GM21367 (cell line): ENCODE measurements at regions not wholly inside any gene's neighbourhood (a gene's known extent, or its start where the extent isn't known, plus 50 kb on each side); places are given as distances from the start of the nearest gene placed in this dataset.
"Not testable (repeated sequence)": the region's sequence is repeated elsewhere in the genome, so short reads cannot be mapped to it uniquely, and the experiment has no call there.

ENCODE experiments used
- ATAC-seq: cut with Tn5 transposase; IDR thresholded peaks from one replicate; pipeline ENCODE4 v1.9.1; 2021; ENCODE audit not compliant: unreplicated experiment

DNA sequence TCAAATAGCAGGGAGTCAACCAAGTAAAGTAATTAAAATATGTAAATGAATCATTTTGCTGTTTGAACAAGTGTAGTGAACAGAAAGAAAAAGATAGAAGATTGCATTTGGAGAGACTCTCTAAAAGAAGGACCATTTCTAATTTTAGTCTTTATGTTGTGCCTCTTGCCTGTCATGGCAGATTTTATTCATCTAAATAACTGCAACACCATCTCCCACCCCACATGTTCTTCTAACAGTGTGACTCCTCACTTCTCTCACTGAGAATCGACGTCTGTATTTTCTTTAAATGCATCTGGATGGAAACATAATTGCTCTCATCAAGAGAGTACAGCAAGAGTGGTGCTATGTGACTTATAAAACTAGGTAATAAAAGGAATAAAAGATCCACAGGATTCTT, 439.9 kb upstream of the GBE1 start:
- ATAC-seq, result no peak

GRCh38 chr3:82198009-82198408, 436.6 kb upstream of the GBE1 start:
- no peak for ATAC-seq

- ATAC-seq, result no peak
These were observed 435.2 kb upstream of the GBE1 start for GRCh38 chr3:82196645-82197044.

- ATAC-seq, result no peak
These were observed 433.4 kb upstream of the GBE1 start for GRCh38 chr3:82194870-82195269.

GRCh38 chr3:82186017-82186416, 424.6 kb upstream of the GBE1 start:
- ATAC-seq, result no peak

- no peak for ATAC-seq
These were observed 417.8 kb upstream of the GBE1 start for GRCh38 chr3:82179291-82179690.

- no peak for ATAC-seq
These were observed 416.8 kb upstream of the GBE1 start for GRCh38 chr3:82178291-82178690.

DNA sequence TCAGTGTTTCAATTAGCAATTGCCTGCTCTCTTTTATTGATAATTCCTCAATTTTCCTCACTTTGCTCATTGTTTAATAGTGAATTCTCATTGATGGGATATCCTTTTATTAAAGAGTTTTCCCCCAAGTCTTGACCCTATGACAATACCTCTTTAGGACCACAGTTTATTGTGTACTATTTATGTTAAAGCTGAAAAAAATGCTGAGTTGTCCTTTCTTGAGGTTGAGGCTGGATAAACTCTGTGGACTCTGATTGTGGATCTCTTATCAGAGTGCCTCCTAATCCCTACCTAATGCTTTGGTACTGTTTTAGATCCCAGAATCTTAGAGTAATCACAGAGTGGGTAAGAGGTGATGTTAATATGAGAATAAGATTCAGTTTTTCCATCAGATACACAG, 416.3 kb upstream of the GBE1 start:
- no peak for ATAC-seq

- no peak for ATAC-seq
These were observed 403.8 kb upstream of the GBE1 start for GRCh38 chr3:82165266-82165665.

- ATAC-seq, result no peak
These were observed 402.6 kb upstream of the GBE1 start for GRCh38 chr3:82163907-82164520.

GRCh38 chr3:82157952-82158351, 396.5 kb upstream of the GBE1 start:
- ATAC-seq, result no peak

GRCh38 chr3:82153892-82154291, 392.4 kb upstream of the GBE1 start:
- ATAC-seq, result not testable (repeated sequence)

GRCh38 chr3:82145742-82146141, 384.3 kb upstream of the GBE1 start:
- no peak for ATAC-seq

- ATAC-seq, result no peak
These were observed 383.4 kb upstream of the GBE1 start for GRCh38 chr3:82144811-82145210.

- ATAC-seq, result no peak
These were observed 382.4 kb upstream of the GBE1 start for GRCh38 chr3:82143661-82144412.

- ATAC-seq, result no peak
These were observed 380.1 kb upstream of the GBE1 start for GRCh38 chr3:82141592-82141991.

DNA sequence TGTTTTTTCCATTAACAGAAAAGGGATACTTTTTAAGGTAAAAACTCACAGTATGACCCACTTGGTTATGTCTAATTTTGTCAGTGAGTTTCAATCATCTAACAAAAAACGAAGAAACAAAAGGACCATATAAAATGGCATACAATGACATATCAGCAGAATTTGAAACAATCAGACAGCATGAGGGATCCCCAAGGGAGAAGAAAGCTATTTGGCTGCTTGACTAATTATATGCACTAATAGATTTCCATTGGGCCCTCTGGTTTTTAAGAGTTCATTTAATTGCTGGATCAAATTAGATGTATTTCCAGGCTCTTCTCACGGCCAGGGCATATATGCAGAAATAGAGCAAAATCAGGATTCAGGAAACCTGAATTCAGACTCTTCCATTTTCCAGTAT, 376.4 kb upstream of the GBE1 start:
- no peak for ATAC-seq

DNA sequence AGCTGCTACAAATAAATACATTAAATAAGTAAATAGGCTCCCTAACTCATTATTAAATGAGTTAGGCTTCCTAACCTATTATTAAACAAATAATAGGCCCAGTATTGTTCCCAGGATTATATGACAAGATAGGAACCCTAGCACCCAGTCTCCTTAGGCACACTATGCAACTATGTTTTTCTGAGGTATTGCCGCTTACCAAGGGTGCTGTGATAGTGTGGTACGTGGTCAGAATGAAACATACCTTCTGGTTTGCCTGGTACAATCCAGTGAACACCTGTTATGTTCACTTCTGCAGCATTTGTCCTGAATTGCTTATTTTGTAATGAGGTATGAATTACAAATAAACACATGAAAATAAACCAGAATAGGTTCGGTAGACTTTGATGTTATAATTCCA, 375.6 kb upstream of the GBE1 start:
- no peak for ATAC-seq

DNA sequence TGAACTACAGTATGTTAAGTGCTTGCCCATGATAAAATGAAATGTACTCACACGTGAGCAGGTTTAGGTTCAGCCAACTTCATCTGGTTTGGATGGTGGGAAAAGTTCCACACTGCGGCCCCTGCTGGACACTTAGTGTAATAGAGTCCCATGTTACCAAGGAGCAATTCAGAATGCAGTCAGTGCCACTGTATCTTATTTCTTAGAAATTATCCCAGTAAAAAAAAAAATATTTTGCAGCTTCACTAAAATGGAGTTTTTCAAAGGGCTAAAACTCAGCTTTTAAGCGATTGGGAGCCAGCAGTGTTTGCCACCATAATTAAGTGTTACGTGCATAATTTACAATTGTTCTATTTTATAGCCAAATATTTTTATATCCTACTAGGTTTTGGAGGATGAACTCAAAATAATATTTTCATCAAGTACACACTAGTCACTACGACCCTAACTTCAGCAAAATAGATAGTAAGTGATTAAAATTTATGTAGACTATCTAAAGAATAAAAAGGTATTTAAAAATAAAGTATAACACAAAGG, 371.7 kb upstream of the GBE1 start:
- ATAC-seq, result peak; percentile 89

DNA sequence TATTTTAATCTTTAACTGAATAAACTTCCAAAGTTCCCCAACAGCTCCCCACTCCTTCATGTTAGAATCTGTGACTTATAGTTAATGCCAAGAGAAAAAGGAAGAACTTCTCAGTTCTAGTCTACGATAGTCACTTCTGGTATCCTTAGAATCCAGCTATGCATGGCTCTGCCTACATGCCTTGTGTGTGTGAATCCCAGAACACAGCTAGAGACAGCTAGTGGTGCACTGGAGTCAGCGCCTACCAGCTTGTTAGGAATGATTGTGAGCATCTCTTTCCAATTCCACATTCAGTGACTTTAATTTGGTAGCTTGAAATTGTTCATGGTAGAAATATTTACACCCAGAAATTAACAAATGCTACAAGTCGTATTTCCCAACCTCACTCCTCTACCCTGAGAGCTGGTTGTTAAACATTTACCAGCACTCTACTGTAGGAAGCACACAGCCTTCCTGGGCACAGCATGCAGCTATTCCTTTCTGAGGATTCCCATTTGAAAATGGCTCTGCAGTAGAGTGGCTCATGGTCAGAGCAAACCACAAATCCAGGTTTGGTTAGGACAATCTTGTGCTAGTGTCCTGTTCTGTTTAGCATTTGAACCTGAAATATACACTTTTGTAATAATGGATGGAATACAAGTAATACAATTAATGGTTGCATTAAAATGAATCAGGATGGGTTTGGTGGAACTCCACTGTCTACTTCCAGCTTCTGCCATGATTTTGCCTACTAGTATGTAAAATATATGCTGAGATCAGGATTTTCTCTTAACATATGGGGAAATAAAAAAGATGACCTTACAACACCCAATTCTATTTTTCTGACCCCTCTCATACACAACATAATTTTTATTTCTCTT, 371.0 kb upstream of the GBE1 start:
- no peak for ATAC-seq

DNA sequence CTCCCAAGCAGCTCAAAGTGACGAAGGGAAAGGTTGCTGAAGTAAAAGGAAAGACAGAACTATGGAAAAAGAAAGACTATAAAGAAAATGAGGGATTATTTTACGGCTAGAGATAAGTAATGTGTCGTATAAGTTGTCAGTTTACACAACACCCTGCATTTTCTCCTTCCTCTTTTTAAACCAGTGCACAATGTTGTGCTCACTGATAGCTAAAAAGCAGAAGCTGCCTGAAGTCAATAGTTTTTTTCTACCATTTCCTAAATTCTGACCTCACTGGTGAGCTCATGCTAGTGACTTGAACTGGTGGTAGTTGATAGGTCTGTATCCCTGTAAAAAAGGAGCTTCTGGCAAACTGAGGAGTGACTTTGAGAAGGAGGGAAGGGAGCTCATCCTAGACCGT, 368.6 kb upstream of the GBE1 start:
- no peak for ATAC-seq
